Vagina (tissue), 2 donors: ENCODE measurements at regions not wholly inside any gene's neighbourhood (a gene's known extent, or its start where the extent isn't known, plus 50 kb on each side); places are given as distances from the start of the nearest gene placed in this dataset.

Experiments used
- POLR2A ChIP-seq, 2 donors: fragments of 450-650 bp; IDR thresholded peaks; one replicate each; pipeline ENCODE4 v1.6.1; 2017; ENCODE audit warnings: antibody characterized with exemption in 2 of 2, mild to moderate bottlenecking in 2 of 2, moderate library complexity in 2 of 2
- POLR2AphosphoS5 ChIP-seq, 2 donors: sonication (generic); formaldehyde crosslinking; IDR thresholded peaks; one replicate each; pipeline ENCODE4 v1.9.0; 2017; ENCODE audit warnings: antibody characterized with exemption in 2 of 2, mild to moderate bottlenecking in 2 of 2, low read depth in 1 of 2; ENCODE audit not compliant: insufficient read depth in 1 of 2
- TF ChIP-seq, protein P1 (sequence below), 3 experiments: fragments of 450-650 bp in 2 of 3; fragments of 200-600 bp in 1 of 3; sonication (generic) in 1 of 3; IDR thresholded peaks; one replicate each; pipeline ENCODE4 v1.5.1; 2017 to 2019; ENCODE audit warnings: antibody characterized with exemption in 3 of 3, mild to moderate bottlenecking in 2 of 3, moderate library complexity in 2 of 3

DNA sequence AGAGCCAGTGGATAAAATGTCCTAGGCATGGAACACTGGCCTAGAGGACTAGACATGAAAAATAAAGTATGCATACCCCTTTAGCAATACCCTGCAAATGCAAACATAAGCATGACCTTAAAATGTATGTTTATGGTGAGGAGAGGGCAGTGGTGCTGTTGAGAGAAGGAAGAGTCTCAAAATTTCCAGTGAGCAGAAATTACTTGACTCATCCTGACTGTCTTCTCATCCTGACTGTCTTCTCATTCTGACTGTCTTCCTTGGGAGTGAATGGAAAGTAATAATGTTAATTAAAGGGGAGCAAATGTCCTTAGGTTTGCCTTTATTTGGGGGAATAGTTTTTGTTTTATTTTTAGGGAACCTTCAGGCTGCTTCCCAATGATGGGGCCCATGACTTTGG lies 121.5 kb upstream of the GALNT15 start:
- TF ChIP-seq POLR2A (IDR thresholded peaks at IDR 0.05) (no peak), POLR2AphosphoS5 (IDR thresholded peaks at IDR 0.05; ENCODE audit: insufficient read depth in 1 of 2, low read depth in 1 of 2) (no peak)
- TF ChIP-seq, protein P1, sequence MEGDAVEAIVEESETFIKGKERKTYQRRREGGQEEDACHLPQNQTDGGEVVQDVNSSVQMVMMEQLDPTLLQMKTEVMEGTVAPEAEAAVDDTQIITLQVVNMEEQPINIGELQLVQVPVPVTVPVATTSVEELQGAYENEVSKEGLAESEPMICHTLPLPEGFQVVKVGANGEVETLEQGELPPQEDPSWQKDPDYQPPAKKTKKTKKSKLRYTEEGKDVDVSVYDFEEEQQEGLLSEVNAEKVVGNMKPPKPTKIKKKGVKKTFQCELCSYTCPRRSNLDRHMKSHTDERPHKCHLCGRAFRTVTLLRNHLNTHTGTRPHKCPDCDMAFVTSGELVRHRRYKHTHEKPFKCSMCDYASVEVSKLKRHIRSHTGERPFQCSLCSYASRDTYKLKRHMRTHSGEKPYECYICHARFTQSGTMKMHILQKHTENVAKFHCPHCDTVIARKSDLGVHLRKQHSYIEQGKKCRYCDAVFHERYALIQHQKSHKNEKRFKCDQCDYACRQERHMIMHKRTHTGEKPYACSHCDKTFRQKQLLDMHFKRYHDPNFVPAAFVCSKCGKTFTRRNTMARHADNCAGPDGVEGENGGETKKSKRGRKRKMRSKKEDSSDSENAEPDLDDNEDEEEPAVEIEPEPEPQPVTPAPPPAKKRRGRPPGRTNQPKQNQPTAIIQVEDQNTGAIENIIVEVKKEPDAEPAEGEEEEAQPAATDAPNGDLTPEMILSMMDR (IDR thresholded peaks at IDR 0.05): no peak
